DMS 273 (cell line): ENCODE measurements at regions not wholly inside any gene's neighbourhood (a gene's known extent, or its start where the extent isn't known, plus 50 kb on each side); places are given as distances from the start of the nearest gene placed in this dataset.
A peak's percentile ranks its signal among the peaks of the same experiment; 100 is the strongest.
"Not testable (repeated sequence)": the region's sequence is repeated elsewhere in the genome, so short reads cannot be mapped to it uniquely, and the experiment has no call there.

Experiments used
- DNase-seq: peaks from one replicate; lab custom pipeline; 2025; ENCODE audit not compliant: unreplicated experiment; lab: John Stamatoyannopoulos, UW

- no peak for DNase-seq
Measured at GRCh38 chr13:30071969-30072817, 221.8 kb upstream of the UBL3 start.

GRCh38 chr13:30065181-30065580 is 214.8 kb upstream of the UBL3 start:
- no peak for DNase-seq

- no peak for DNase-seq
Measured at GRCh38 chr13:30063892-30064291, 213.5 kb upstream of the UBL3 start.

GRCh38 chr13:30061217-30061616 is 210.8 kb upstream of the UBL3 start:
- no peak for DNase-seq

- DNase-seq: no peak
Measured at GRCh38 chr13:30058429-30058828, 208.0 kb upstream of the UBL3 start.

GRCh38 chr13:30054546-30054945 is 204.1 kb upstream of the UBL3 start:
- not testable (repeated sequence) for DNase-seq

GRCh38 chr13:30053939-30054338 is 203.5 kb upstream of the UBL3 start:
- DNase-seq: no peak

- peak; percentile 25 for DNase-seq
Measured at GRCh38 chr13:30052120-30052519, 201.7 kb upstream of the UBL3 start.

- no peak for DNase-seq
Measured at GRCh38 chr13:30051531-30052060, 201.2 kb upstream of the UBL3 start.

GRCh38 chr13:30049692-30050091 is 199.3 kb upstream of the UBL3 start:
- DNase-seq: no peak

- DNase-seq: peak; percentile 3
Measured at GRCh38 chr13:30047154-30047874, 196.9 kb upstream of the UBL3 start.

GRCh38 chr13:30045916-30046704 is 195.7 kb upstream of the UBL3 start:
- no peak for DNase-seq

GRCh38 chr13:30044932-30045331 is 194.5 kb upstream of the UBL3 start:
- no peak for DNase-seq

GRCh38 chr13:30043631-30043925 is 193.2 kb upstream of the UBL3 start:
- DNase-seq: no peak

- DNase-seq: no peak
Measured at GRCh38 chr13:30042891-30043630, 192.6 kb upstream of the UBL3 start.

GRCh38 chr13:30042272-30042671 is 191.9 kb upstream of the UBL3 start:
- DNase-seq: no peak

GRCh38 chr13:30039511-30039911 is 189.1 kb upstream of the UBL3 start:
- DNase-seq: no peak

GRCh38 chr13:30038884-30039283 is 188.5 kb upstream of the UBL3 start:
- no peak for DNase-seq

GRCh38 chr13:30037766-30038165 is 187.3 kb upstream of the UBL3 start:
- no peak for DNase-seq

- DNase-seq: peak; percentile 22
Measured at GRCh38 chr13:30037306-30037705, 186.9 kb upstream of the UBL3 start.

- no peak for DNase-seq
Measured at GRCh38 chr13:30034458-30034795, 184.0 kb upstream of the UBL3 start.
